GM21786 (cell line): ENCODE measurements at regions not wholly inside any gene's neighbourhood (a gene's known extent, or its start where the extent isn't known, plus 50 kb on each side); places are given as distances from the start of the nearest gene placed in this dataset.

Experiments
- ATAC-seq: cut with Tn5 transposase; IDR thresholded peaks from one replicate; pipeline ENCODE4 v1.9.1; 2021; ENCODE audit not compliant: unreplicated experiment

GRCh38 chr1:221637641-221638041, 104.2 kb downstream of the DUSP10 start:
- ATAC-seq = no peak

GRCh38 chr1:221638595-221638994, 103.3 kb downstream of the DUSP10 start:
- ATAC-seq = no peak

GRCh38 chr1:221641811-221642210, 100.1 kb downstream of the DUSP10 start:
- ATAC-seq = no peak

- peak; percentile 77 for ATAC-seq
Measured at GRCh38 chr1:221643404-221644144, 98.3 kb downstream of the DUSP10 start.

GRCh38 chr1:221644145-221644448, 97.8 kb downstream of the DUSP10 start:
- ATAC-seq = peak; percentile 29

GRCh38 chr1:221644663-221645258, 97.1 kb downstream of the DUSP10 start:
- peak; percentile 32 for ATAC-seq

- no peak for ATAC-seq
Measured at GRCh38 chr1:221648201-221648600, 93.7 kb downstream of the DUSP10 start.
